Spinal cord (tissue), 9 donors: ENCODE measurements at regions not wholly inside any gene's neighbourhood (a gene's known extent, or its start where the extent isn't known, plus 50 kb on each side); places are given as distances from the start of the nearest gene placed in this dataset.
A peak's percentile ranks its signal among the peaks of the same experiment; 100 is the strongest.

Source experiments
- DNase-seq, 6 donors: peaks; one replicate each; pipeline versions ENCODE4 v3.0.0 to v3.0.0-alpha.2; 2013 to 2015; ENCODE audit warnings: low spot score in 6 of 6, low read depth in 4 of 6
- H3K27ac ChIP-seq: one replicate; pipeline ENCODE4 v1.5.1; 2013; ENCODE audit warnings: low read depth, low read length, control low read depth
- H3K27me3 ChIP-seq: one replicate; pipeline ENCODE4 v1.6.1; 2013; ENCODE audit warnings: low read length; ENCODE audit not compliant: control insufficient read depth, insufficient read depth
- H3K36me3 ChIP-seq: one replicate; pipeline ENCODE4 v1.6.1; 2013; ENCODE audit warnings: low read length; ENCODE audit not compliant: control insufficient read depth, insufficient read depth
- H3K4me1 ChIP-seq: one replicate; pipeline ENCODE4 v1.6.1; 2013; ENCODE audit warnings: low read length; ENCODE audit not compliant: control insufficient read depth, insufficient read depth
- H3K4me3 ChIP-seq: one replicate; pipeline ENCODE4 v1.5.1; 2013; ENCODE audit warnings: low read depth, low read length, control low read depth
- H3K9me3 ChIP-seq: one replicate; pipeline ENCODE4 v1.6.1; 2013; ENCODE audit warnings: low read length; ENCODE audit not compliant: control insufficient read depth, insufficient read depth
- WGBS: methylation state at CpG from one replicate; pipeline ENCODE4 v1.1.5; 2013; ENCODE audit warnings: missing lambda C conversion rate; ENCODE audit not compliant: insufficient coverage; 5-methylcytosine and 5-hydroxymethylcytosine counted together
- donor health status: healthy.

DNA sequence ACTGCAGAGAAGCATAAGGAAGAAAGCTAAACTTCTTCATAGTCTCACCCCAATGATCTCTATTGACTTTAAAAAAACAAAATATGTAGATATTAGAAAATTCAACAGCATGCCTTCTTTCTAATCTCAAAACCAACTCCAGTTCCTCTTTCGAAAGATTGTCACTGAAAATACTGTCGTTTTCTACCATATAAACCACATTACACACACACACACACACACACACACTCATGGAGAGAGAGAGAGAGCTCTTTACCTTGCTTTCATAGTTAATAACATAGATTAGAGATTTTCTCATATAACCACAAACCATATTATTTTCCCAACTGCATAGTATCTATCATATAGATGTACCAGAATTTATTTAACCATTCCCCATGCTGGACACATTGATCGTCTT is 296.2 kb upstream of the MGMT start:
- Histone ChIP-seq H3K9me3 (no peaks in the 10 kb centered on the region), H3K27ac (no peak overlapping the region), H3K27me3 (no peaks in the 10 kb centered on the region), H3K4me3 (no peak overlapping the region), H3K36me3 (no peaks in the 10 kb centered on the region), H3K4me1 (no peaks in the 10 kb centered on the region)
- no peak for DNase-seq
- WGBS = no CpG with 5 or more reads among the region's 3 CpGs

DNA sequence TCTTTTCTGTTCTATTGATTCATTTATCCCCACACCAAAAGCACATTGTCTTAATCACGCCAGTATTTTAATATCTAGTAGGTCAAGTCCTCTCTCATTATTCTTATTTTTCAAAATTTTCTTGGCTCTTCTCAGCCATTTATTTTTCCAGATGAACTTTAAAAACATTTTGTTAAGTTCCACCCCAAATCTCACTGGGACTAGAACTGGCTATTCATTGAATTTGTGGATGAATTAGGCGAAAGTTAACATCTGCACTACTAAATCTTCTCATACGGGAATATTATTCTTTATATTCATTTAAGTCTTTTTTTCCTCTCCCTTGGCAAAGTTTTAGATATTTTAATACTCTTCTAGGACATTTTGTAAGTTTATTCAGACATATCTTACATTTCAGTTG is 295.2 kb upstream of the MGMT start:
- 83% methylated on average over 1 of the region's 3 CpGs for WGBS
- Histone ChIP-seq H3K36me3 (no peaks in the 10 kb centered on the region), H3K9me3 (no peaks in the 10 kb centered on the region), H3K4me1 (no peaks in the 10 kb centered on the region), H3K27me3 (no peaks in the 10 kb centered on the region), H3K4me3 (no peak overlapping the region), H3K27ac (no peak overlapping the region)
- DNase-seq = peak in 1 of 6 donors; percentile 21

DNA sequence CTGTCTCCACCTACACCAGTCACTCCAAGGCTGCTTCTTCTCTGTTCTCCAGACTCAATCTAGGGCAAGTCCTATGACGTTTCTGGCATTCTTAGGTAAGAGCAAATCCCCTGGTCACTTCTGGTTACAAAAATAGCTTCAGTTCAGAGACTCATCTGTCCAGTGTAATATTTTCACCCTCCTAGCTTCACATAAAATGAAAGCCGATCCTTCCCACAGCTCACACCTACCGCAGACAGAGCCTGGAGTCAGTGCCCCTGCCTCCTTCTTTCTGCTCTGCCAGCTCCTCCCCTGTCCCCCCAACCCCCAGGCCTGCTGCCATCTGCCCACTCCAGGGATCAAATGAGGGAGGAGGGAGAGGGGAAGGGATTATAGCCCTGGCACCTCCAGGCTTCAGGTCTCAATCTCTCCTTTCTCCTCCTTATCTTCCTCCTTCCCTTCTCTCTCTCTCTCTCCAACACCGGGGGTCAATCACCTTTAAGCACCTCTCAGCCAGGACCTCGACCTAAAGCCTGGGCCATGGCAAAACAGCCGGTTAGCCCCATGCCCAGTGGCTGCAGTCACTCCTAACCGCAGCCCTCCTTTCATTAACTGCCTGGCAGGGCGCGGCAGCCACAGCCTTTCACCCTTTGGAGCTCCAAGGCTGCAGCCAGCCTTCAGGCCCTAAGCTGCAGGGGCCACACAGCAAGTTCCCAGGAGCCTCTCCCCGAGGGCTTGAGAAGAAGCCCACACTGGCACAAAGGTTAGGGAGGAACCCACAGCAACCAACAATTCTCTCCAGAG is 292.6 kb upstream of the MGMT start:
- Histone ChIP-seq H3K27me3 (no peaks in the 10 kb centered on the region), H3K27ac (no peak overlapping the region), H3K9me3 (no peaks in the 10 kb centered on the region), H3K4me1 (no peaks in the 10 kb centered on the region), H3K4me3 (no peak overlapping the region), H3K36me3 (no peaks in the 10 kb centered on the region)
- no peak for DNase-seq
- WGBS = 62% methylated on average over 8 of the region's 10 CpGs

DNA sequence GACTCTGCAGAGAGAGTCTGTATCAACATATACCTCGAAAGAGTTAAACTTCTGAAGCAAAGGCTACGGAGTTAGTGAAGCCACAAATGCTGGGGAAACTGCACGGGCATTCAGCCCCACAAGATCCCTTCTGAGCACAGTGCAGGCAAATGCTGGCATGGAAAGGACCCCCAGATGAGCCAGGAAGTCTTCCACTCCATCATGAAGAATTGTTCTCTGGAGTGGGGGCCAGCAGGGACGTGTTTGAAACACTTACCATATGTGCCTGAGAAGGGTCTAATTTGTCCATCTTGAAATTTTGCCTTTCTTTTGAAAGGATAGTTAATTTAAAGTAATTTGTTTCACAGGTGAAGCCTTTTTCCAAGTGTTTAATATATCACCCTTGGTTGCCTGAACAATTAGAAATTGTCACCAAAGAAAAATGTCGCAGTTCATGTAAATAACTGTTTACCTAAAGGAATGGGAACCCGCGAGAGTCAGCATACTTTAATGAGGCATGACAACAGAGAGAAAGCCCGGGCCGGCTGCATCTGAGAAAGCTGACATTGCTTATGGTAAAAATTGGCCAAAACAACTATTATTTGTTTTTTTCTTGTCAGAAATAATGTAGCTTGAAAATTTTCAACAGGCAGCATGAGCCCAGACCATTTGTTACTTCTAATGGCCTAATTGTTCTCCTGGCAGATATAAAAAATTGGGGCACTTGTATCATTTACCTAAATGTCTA is 287.6 kb upstream of the MGMT start:
- WGBS = 32% methylated on average over 6 of the region's 9 CpGs
- DNase-seq = peak in 1 of 6 donors; percentile 75
- no peaks in the 10 kb centered on the region for H3K36me3 ChIP-seq
- no peaks in the 10 kb centered on the region for H3K27me3 ChIP-seq
- no peaks in the 10 kb centered on the region for H3K9me3 ChIP-seq
- H3K27ac ChIP-seq = no peak overlapping the region
- H3K4me1 ChIP-seq = no peaks in the 10 kb centered on the region
- H3K4me3 ChIP-seq = no peak overlapping the region

DNA sequence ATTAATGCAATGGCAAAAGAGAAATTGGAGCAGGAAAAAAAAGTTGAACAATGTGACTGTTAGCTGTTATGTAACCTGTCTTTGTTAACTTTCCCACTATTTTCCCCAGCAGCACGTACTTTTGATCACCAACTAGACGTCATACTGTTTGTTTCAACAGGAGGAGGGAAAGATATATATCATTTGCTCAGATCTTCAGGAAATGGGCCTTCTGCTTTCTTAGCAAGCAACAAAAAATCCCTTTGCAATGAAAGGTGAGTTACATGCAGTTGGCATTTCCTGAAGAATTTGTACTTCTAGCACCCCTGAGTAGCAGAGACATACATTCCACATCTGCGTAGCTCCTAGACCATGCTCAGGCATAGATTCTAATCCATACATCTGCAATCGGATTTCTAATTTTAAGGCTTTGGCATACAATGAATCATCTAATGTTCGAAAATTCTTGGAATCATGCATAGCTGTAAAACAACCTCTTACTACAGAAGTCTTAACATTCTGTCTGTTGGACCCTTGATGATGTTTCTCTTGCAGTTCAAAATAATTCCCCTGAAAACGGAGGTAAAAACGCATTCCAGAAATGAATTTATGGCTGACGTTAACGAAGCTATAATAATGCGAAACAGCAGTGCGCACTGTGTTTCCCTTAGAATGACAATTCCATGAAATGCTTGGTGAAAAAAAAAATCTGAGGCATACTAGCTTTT is 286.9 kb upstream of the MGMT start:
- peak in 1 of 6 donors; percentile 44 for DNase-seq
- H3K4me1 ChIP-seq = no peaks in the 10 kb centered on the region
- no peaks in the 10 kb centered on the region for H3K36me3 ChIP-seq
- H3K27ac ChIP-seq = no peak overlapping the region
- H3K27me3 ChIP-seq = no peaks in the 10 kb centered on the region
- H3K9me3 ChIP-seq = no peaks in the 10 kb centered on the region
- 67% methylated on average over 9 of the region's 11 CpGs for WGBS
- H3K4me3 ChIP-seq = no peak overlapping the region

DNA sequence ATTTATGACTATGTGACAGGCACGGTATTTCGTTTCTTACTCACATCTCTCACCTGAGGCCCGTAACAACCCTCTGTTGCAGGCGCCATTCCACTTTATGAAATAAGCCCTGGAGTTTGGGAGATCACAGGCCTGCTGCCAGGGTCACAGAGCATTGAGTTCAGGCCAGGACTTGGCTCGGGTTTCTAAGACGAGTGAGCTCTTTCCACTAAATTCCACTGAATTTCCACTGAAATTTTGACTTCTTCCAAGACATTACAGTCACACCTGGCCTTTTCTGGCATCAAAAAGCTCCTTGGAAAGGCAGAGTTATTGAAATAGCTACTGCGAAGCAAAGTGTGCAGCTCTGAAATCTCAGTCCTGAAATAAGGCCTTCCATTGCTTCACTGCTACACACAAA is 282.8 kb upstream of the MGMT start:
- Histone ChIP-seq H3K27ac (no peak overlapping the region), H3K27me3 (no peaks in the 10 kb centered on the region), H3K4me3 (no peak overlapping the region), H3K36me3 (no peaks in the 10 kb centered on the region), H3K4me1 (no peaks in the 10 kb centered on the region), H3K9me3 (no peaks in the 10 kb centered on the region)
- WGBS = 75% methylated on average over 5 of the region's 7 CpGs
- no peak for DNase-seq

DNA sequence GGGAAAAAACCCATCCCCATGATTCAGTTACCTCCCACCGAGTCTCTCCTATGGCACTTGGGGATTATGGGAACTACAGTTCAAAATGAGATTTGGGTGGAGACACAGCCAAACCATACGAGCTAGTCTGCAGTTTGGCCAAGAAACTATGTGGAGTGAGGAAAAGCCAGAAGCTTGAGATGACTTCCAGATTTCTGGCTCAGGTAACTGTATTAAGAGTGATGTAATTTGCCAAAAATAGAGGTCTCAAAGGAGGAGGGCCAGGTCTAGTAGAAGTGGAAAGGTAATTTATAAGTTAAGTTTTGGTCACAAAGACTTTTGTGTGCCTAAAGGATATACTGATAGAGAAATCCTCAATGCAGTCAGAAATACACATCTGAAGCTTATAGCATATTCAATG is 279.7 kb upstream of the MGMT start:
- Histone ChIP-seq H3K9me3 (no peaks in the 10 kb centered on the region), H3K4me3 (no peak overlapping the region), H3K27me3 (no peaks in the 10 kb centered on the region), H3K27ac (no peak overlapping the region), H3K4me1 (no peaks in the 10 kb centered on the region), H3K36me3 (no peaks in the 10 kb centered on the region)
- no peak for DNase-seq
- 0% methylated on average over 1 of the region's 2 CpGs for WGBS

DNA sequence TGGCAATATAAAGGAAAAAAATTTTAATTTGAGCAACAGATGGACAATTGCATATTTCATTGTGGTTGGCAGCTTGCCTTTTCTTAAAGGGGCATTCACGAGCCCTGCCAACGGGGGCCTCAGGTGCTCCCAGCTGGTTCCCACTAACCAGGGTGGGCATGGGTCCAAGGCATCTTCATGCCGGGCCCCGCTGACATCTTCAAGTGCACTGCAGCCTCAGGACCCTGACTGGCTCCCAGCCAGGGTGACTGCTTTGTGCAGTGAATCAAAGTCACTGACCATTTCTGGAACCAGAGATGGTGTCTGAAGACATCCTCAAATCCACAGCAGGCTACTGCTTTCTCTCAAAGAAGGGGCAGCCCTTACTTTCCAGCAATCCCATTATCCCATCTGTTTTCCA is 275.2 kb upstream of the MGMT start:
- no peak overlapping the region for H3K27ac ChIP-seq
- H3K4me3 ChIP-seq = no peak overlapping the region
- H3K27me3 ChIP-seq = no peaks in the 10 kb centered on the region
- no peaks in the 10 kb centered on the region for H3K36me3 ChIP-seq
- DNase-seq = peak in 2 of 6 donors; percentile 47
- H3K9me3 ChIP-seq = no peaks in the 10 kb centered on the region
- WGBS = 35% methylated on average over 4 of the region's 4 CpGs
- no peaks in the 10 kb centered on the region for H3K4me1 ChIP-seq

DNA sequence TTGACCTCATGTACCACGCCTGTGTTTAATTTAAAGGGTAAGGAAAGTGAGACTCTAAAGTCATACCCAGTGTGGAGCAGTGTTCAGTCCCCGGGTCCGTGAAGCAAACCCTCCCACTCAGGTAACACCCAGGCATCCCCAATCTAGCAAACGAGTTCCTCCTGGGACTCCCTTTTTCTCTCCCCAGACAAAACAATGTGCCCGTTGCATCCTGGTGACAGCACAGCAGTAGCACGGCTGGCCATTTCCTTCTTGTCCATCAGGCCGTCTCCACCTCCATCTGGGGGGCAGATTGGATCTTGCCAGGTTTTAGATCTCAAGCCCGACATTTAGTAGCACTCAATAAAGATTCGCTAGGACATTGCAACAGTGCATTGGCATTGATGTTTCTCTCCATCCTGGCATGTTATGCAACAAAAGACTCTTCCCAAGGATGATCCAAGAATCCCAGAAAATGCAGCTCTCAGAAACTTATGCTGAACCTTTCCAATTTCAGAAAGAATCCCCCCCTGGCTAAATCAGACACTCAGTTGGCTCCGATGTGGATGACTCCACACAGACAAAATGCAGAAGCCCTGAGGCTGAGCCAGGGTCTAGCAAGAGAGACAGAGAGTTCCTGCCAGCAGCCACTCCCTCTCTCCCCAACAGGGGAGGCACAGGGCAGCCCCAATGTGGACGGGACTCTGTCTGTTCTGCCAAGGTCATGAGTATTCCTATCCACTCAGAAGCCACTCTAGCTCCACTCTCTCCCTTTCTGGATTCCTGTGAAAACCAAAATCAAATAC is 274.5 kb upstream of the MGMT start:
- H3K4me3 ChIP-seq = no peak overlapping the region
- H3K4me1 ChIP-seq = no peaks in the 10 kb centered on the region
- no peaks in the 10 kb centered on the region for H3K27me3 ChIP-seq
- no peaks in the 10 kb centered on the region for H3K36me3 ChIP-seq
- DNase-seq = no peak
- no peak overlapping the region for H3K27ac ChIP-seq
- 74% methylated on average over 10 of the region's 11 CpGs for WGBS
- no peaks in the 10 kb centered on the region for H3K9me3 ChIP-seq
